ENCODE measurements at regions not wholly inside any gene's neighbourhood (a gene's known extent, or its start where the extent isn't known, plus 50 kb on each side); places are given as distances from the start of the nearest gene placed in this dataset.
A peak's percentile ranks its signal among the peaks of the same experiment; 100 is the strongest.

DNA sequence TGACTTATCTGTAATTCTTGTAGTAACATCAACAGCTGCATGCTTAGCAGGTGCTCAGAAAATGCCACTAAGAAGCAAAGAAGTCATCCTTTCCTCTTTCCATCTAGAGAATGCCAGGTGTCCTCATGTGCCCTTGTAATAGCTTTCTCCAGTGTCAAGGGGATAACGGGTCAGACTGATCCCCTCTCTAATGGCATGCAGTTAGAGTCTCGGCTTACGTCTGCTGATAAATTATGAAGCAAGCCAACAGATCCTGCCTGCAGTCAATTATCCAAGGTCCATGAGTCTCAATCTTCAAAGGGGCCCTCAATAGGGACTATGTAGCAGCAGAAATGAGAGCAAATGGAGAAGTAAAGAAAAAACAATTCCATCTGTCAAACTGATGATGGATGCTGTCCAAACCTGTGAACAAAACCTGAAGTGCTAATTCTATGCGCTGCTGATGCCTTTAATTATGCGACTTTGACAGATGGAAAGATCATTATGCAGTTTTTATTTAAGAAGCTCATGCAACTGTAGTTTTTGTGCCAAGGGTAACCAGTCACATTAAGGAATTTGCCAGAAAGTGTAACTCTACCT is 162.8 kb upstream of the PEX5L start:
- no peak for DNase-seq (ENCODE audit: insufficient read length, low spot score)
- peak; percentile 94 for FAIRE-seq
- TF ChIP-seq, protein P1, sequence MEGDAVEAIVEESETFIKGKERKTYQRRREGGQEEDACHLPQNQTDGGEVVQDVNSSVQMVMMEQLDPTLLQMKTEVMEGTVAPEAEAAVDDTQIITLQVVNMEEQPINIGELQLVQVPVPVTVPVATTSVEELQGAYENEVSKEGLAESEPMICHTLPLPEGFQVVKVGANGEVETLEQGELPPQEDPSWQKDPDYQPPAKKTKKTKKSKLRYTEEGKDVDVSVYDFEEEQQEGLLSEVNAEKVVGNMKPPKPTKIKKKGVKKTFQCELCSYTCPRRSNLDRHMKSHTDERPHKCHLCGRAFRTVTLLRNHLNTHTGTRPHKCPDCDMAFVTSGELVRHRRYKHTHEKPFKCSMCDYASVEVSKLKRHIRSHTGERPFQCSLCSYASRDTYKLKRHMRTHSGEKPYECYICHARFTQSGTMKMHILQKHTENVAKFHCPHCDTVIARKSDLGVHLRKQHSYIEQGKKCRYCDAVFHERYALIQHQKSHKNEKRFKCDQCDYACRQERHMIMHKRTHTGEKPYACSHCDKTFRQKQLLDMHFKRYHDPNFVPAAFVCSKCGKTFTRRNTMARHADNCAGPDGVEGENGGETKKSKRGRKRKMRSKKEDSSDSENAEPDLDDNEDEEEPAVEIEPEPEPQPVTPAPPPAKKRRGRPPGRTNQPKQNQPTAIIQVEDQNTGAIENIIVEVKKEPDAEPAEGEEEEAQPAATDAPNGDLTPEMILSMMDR (IDR thresholded peaks at IDR 0.05; ENCODE audit: insufficient read depth, missing control alignments), result no peak

DNA sequence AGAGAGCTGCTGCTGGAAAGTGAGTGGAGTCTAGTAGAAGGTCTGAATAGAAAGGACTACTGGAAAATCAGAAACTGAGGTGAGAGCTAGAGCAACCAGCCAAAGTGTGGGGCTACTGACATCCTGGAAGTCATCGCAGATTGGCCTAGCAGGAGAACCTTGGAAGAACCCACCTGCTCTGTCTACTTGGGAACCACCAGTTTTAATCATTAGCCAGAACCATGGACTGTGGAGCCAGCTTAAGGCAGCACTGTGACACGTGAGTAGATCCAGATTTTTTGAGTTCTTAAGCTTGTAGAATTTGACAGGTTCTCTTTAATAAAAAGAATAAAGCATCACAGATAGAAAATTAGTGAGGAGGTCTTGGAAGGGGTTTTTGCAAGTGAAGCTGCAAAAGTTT is 179.1 kb upstream of the PEX5L start:
- FAIRE-seq (no peak), DNase-seq (ENCODE audit: insufficient read length, low spot score) (no peak)
- TF ChIP-seq, protein P1 (IDR thresholded peaks at IDR 0.05; ENCODE audit: insufficient read depth, missing control alignments), result no peak

DNA sequence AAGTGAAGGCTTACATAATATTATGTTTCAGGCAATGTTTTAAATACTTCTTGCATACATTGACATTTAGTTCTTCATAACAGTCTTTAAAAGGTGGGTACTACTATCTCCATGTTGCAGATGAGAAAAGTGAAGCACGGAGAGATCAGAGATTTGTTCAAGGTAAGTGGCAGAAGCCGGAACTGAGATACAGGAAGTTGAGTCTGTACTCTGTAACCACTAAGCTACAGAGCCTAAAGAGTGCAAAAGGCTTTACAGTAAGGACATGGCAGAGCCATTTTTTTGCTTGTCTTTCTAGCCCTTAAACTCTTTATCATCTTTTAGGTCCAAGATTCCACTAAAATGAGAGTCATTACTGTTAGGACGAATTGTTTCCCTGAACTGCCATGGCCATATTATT is 186.5 kb upstream of the PEX5L start:
- DNase-seq (ENCODE audit: insufficient read length, low spot score) (no peak), FAIRE-seq (no peak)
- TF ChIP-seq, protein P1 (IDR thresholded peaks at IDR 0.05; ENCODE audit: insufficient read depth, missing control alignments), result no peak

DNA sequence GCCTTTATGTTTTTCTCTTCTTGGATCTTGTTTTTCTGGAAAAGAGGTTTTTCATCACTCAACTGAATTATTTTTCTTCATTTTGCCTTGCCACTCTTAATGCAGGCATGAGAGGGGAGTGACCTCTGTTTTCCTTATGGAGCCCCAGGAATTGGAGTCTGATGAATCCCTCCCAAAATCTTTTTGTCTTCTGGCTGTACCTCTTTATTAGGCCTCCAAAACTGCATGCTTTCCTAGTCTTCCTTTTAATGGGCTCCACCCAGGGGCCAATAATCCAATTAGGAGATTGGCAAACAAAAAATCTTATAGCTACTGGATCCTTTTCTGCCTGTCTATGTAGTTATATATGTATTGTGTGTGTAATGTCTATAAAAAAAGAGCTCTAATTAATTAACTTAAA is 192.4 kb upstream of the PEX5L start:
- no peak for FAIRE-seq
- DNase-seq (ENCODE audit: insufficient read length, low spot score), result no peak
- TF ChIP-seq, protein P1 (IDR thresholded peaks at IDR 0.05; ENCODE audit: insufficient read depth, missing control alignments), result no peak

DNA sequence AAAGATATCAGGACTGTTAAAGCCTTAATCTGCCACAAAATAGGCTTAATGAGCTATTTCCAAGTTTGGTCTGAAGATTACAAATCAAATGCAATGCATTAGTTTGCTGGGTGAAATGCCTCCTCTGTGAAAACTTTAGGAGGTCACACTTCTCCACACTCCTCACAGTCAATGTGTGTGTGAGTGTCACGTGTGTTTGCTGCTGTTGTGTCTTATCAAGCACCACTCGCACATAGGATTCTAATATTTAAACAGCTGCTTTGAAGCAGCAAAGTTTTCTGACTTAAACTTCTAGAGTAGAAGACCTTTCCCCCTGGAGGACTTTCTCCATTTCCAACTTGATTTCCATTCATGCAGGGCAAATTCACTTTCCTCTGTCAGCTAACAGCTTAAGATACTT is 203.2 kb upstream of the PEX5L start:
- DNase-seq (ENCODE audit: insufficient read length, low spot score) (no peak), FAIRE-seq (no peak)
- TF ChIP-seq, protein P1 (IDR thresholded peaks at IDR 0.05; ENCODE audit: insufficient read depth, missing control alignments), result no peak

DNA sequence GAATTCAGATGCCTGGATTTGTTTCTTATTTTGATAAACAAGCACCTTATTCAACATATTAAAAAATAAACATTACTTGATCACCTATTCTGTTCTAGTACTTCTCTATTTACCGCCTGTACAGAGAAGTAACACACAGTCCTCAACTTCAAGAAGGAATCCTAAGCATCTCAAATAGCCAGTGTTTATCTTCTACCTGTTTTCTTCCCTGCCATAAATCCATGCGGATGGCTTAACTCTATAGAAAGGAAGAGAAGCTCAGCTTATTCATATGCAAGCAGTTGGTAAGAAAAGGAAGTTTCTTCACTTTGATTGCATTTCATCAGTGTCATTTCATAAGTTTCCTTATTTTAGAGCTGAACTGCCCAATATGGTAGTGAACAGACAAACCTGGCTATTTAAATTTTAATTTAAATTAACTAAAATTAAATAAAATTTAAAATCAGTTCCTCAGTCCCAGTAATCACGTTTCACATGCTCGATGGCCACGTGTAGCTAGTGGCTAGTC is 210.0 kb upstream of the PEX5L start:
- TF ChIP-seq, protein P1 (IDR thresholded peaks at IDR 0.05; ENCODE audit: insufficient read depth, missing control alignments), result no peak
- DNase-seq (ENCODE audit: insufficient read length, low spot score) (no peak), FAIRE-seq (no peak)

DNA sequence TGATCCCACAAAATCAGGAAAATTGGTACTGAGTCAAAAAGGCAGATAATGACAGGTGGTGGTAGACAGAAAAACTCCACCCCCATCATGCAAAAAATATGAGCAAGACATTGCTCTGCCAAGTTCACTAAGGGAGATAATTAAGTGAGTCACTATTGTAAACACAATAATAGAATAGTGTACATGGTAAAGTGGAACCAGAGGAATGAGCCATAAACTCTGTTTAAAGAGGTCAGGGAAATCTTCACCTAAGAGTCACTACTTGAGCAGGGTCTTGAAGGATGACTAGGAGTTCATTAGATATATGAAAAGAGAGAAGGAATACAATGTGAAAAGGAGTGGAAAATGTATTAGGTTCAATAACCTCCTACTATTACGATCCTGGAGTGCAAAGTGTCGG is 213.4 kb upstream of the PEX5L start:
- FAIRE-seq (no peak), DNase-seq (ENCODE audit: insufficient read length, low spot score) (no peak)
- TF ChIP-seq, protein P1 (IDR thresholded peaks at IDR 0.05; ENCODE audit: insufficient read depth, missing control alignments), result no peak
